Breast epithelium (tissue), 3 donors: ENCODE measurements at regions not wholly inside any gene's neighbourhood (a gene's known extent, or its start where the extent isn't known, plus 50 kb on each side); places are given as distances from the start of the nearest gene placed in this dataset.

ENCODE experiments used
- CTCF ChIP-seq, 3 donors: fragments of 450-650 bp; IDR thresholded peaks; one replicate each; pipeline ENCODE4 v1.5.1; 2016 to 2017; ENCODE audit warnings: antibody characterized with exemption in 3 of 3, mild to moderate bottlenecking in 3 of 3, moderate library complexity in 3 of 3
- POLR2A ChIP-seq: fragments of 450-650 bp; IDR thresholded peaks from one replicate; pipeline ENCODE4 v1.6.1; 2016; ENCODE audit warnings: antibody characterized with exemption, mild to moderate bottlenecking, moderate library complexity
- POLR2AphosphoS5 ChIP-seq, 3 donors: sonication (generic); formaldehyde crosslinking; IDR thresholded peaks; one replicate each; pipeline ENCODE4 v1.6.1; 2017; ENCODE audit warnings: antibody characterized with exemption in 3 of 3

DNA sequence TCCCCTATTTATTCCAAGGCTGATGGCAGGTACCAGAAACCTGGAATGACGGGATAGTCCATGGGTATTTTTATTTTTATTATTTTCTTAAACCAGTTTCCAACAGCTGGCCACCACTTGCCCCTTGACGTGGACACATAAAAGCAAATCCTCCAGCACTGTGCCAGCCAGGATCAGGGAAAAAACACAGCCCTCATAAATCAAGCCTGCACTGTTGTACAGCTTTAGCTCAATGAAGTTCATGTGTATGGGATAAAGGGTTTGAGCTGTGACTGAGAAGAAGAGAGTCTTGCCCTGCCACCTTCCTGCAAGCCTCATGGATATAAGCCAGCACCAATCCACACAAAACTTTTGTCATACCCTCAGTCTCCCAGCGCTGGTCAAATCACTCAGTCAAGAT lies 303.8 kb upstream of the SPAG17 start:
- TF ChIP-seq CTCF (IDR thresholded peaks at IDR 0.05) (no peak), POLR2A (no peak), POLR2AphosphoS5 (IDR thresholded peaks at IDR 0.05) (no peak)
